SH-SY5Y (cell line): ENCODE measurements at regions not wholly inside any gene's neighbourhood (a gene's known extent, or its start where the extent isn't known, plus 50 kb on each side); places are given as distances from the start of the nearest gene placed in this dataset.

Experiments
- GATA2 ChIP-seq: IDR thresholded peaks from 2 replicates; pipeline ENCODE4 v1.6.1; 2011; ENCODE audit warnings: mild to moderate bottlenecking, low read depth, low read length
- GATA3 ChIP-seq: IDR thresholded peaks from 2 replicates; pipeline ENCODE4 v1.6.1; 2011; ENCODE audit warnings: low read depth, mild to moderate bottlenecking, low read length, moderate library complexity

- TF ChIP-seq GATA2 (no peak), GATA3 (no peak)
Measured at GRCh38 chr7:148483515-148484308, 106.9 kb upstream of the C7orf33 start.
